Smooth muscle cell (in vitro differentiated cells): ENCODE measurements at regions not wholly inside any gene's neighbourhood (a gene's known extent, or its start where the extent isn't known, plus 50 kb on each side); places are given as distances from the start of the nearest gene placed in this dataset.

ENCODE experiments used
- DNase-seq: peaks from one replicate; lab custom pipeline; 2025; ENCODE audit not compliant: unreplicated experiment; lab: John Stamatoyannopoulos, UW
- H2AFZ ChIP-seq: fragments of 200-600 bp; sonication (generic); 2 replicates; pipeline ENCODE4 v1.6.0; 2016; ENCODE audit warnings: antibody characterized with exemption, low read depth, mild to moderate bottlenecking
- H3F3A ChIP-seq: fragments of 200-600 bp; sonication (generic); 2 replicates; pipeline ENCODE4 v1.6.0; 2017; ENCODE audit warnings: antibody characterized with exemption, low read depth
- H3K27ac ChIP-seq: fragments of 200-600 bp; sonication (generic); 2 replicates; pipeline ENCODE4 v1.5.1; 2016; ENCODE audit warnings: low read depth, mild to moderate bottlenecking
- H3K27me3 ChIP-seq: fragments of 200-600 bp; sonication (generic); 2 replicates; pipeline ENCODE4 v1.6.1; 2016; ENCODE audit warnings: low read depth, mild to moderate bottlenecking
- H3K36me3 ChIP-seq: fragments of 200-600 bp; sonication (generic); 2 replicates; pipeline ENCODE4 v1.5.1; 2016; ENCODE audit warnings: low read depth
- H3K4me1 ChIP-seq: fragments of 200-600 bp; sonication (generic); 2 replicates; pipeline ENCODE4 v1.5.1; 2016; ENCODE audit warnings: low read depth
- H3K4me2 ChIP-seq: fragments of 200-600 bp; sonication (generic); 2 replicates; pipeline ENCODE4 v1.6.0; 2016; ENCODE audit warnings: mild to moderate bottlenecking
- H3K4me3 ChIP-seq: fragments of 200-600 bp; sonication (generic); 2 replicates; pipeline ENCODE4 v1.5.1; 2016; ENCODE audit warnings: mild to moderate bottlenecking
- H3K79me2 ChIP-seq: fragments of 200-600 bp; sonication (generic); 2 replicates; pipeline ENCODE4 v1.6.0; 2016; ENCODE audit warnings: low read depth, mild to moderate bottlenecking
- H3K9ac ChIP-seq: fragments of 200-600 bp; sonication (generic); 2 replicates; pipeline ENCODE4 v1.6.0; 2016; ENCODE audit warnings: low read depth
- H3K9me3 ChIP-seq: fragments of 200-600 bp; sonication (generic); replicated peaks from 2 replicates; pipeline ENCODE4 v1.5.1; 2016; ENCODE audit warnings: low read depth
- H4K20me1 ChIP-seq: fragments of 200-600 bp; sonication (generic); 2 replicates; pipeline ENCODE4 v1.6.0; 2016; ENCODE audit warnings: low read depth
- CTCF ChIP-seq: fragments of 200-600 bp; sonication (generic); IDR thresholded peaks from 2 replicates; pipeline ENCODE4 v1.5.1; 2017; ENCODE audit warnings: borderline replicate concordance, mild to moderate bottlenecking, antibody characterized with exemption; ENCODE audit not compliant: insufficient read depth, poor library complexity, severe bottlenecking
- WGBS: methylation state at CpG from one replicate; pipeline ENCODE4 v1.1.7; 2016; ENCODE audit warnings: low lambda C conversion rate; 5-methylcytosine and 5-hydroxymethylcytosine counted together

GRCh38 chr10:37572206-37572605, 285.2 kb downstream of the ZNF248 start:
- Histone ChIP-seq H4K20me1 (no peaks in the 10 kb centered on the region), H3K4me1 (no peaks in the 10 kb centered on the region)
- 57% methylated on average over 3 of the region's 3 CpGs for WGBS

GRCh38 chr10:37566332-37566731, 291.1 kb downstream of the ZNF248 start:
- Histone ChIP-seq H3K79me2 (no peaks in the 10 kb centered on the region), H3K36me3 (no peaks in the 10 kb centered on the region), H3K4me2 (no peak overlapping the region), H3K9me3 (peaks cover 15% of the 10 kb centered on the region), H4K20me1 (no peaks in the 10 kb centered on the region), H2AFZ (no peak overlapping the region), H3K9ac (no peak overlapping the region), H3K4me1 (no peaks in the 10 kb centered on the region), H3K27me3 (no peaks in the 10 kb centered on the region), H3F3A (no peaks in the 10 kb centered on the region), H3K4me3 (no peak overlapping the region), H3K27ac (no peak overlapping the region)
- 68% methylated on average over 6 of the region's 6 CpGs for WGBS
- DNase-seq: no peak
- no peak for TF ChIP-seq CTCF

More at GRCh38 chr10:37572206-37572605, 285.2 kb downstream of the ZNF248 start:
- no peaks in the 10 kb centered on the region for H3K36me3 ChIP-seq
- H3K4me2 ChIP-seq: no peak overlapping the region
- no peak overlapping the region for H2AFZ ChIP-seq
- no peaks in the 10 kb centered on the region for H3K27me3 ChIP-seq
- no peak overlapping the region for H3K9ac ChIP-seq
- no peak overlapping the region for H3K27ac ChIP-seq
- no peaks in the 10 kb centered on the region for H3F3A ChIP-seq
- no peak for TF ChIP-seq CTCF
- H3K79me2 ChIP-seq: no peaks in the 10 kb centered on the region
- no peak overlapping the region for H3K4me3 ChIP-seq
- H3K9me3 ChIP-seq: peaks cover 14% of the 10 kb centered on the region
- DNase-seq: no peak

GRCh38 chr10:37563715-37564108, 293.7 kb downstream of the ZNF248 start:
- no peak for DNase-seq
- H3K27ac ChIP-seq: no peak overlapping the region
- 69% methylated on average over 3 of the region's 3 CpGs for WGBS
- H2AFZ ChIP-seq: no peak overlapping the region
- H4K20me1 ChIP-seq: no peaks in the 10 kb centered on the region
- H3K4me3 ChIP-seq: no peak overlapping the region
- H3K79me2 ChIP-seq: no peaks in the 10 kb centered on the region
- no peaks in the 10 kb centered on the region for H3K36me3 ChIP-seq
- TF ChIP-seq CTCF: no peak
- H3K4me1 ChIP-seq: no peaks in the 10 kb centered on the region
- no peaks in the 10 kb centered on the region for H3F3A ChIP-seq
- no peak overlapping the region for H3K4me2 ChIP-seq
- H3K27me3 ChIP-seq: no peaks in the 10 kb centered on the region
- no peak overlapping the region for H3K9ac ChIP-seq
- H3K9me3 ChIP-seq: peaks cover 10% of the 10 kb centered on the region

GRCh38 chr10:37563107-37563714, 294.2 kb downstream of the ZNF248 start:
- no peaks in the 10 kb centered on the region for H3K27me3 ChIP-seq
- H3K4me1 ChIP-seq: no peaks in the 10 kb centered on the region
- no peaks in the 10 kb centered on the region for H3K79me2 ChIP-seq
- H3K4me2 ChIP-seq: no peak overlapping the region
- no peaks in the 10 kb centered on the region for H3K36me3 ChIP-seq
- peaks cover 8% of the 10 kb centered on the region for H3K9me3 ChIP-seq
- TF ChIP-seq CTCF: no peak
- H4K20me1 ChIP-seq: no peaks in the 10 kb centered on the region
- no peak overlapping the region for H3K27ac ChIP-seq
- no peak for DNase-seq
- H3K9ac ChIP-seq: no peak overlapping the region
- H3K4me3 ChIP-seq: no peak overlapping the region
- no peaks in the 10 kb centered on the region for H3F3A ChIP-seq
- H2AFZ ChIP-seq: no peak overlapping the region
- 63% methylated on average over 1 of the region's 1 CpG for WGBS
